DOHH2 (cell line): ENCODE measurements at regions not wholly inside any gene's neighbourhood (a gene's known extent, or its start where the extent isn't known, plus 50 kb on each side); places are given as distances from the start of the nearest gene placed in this dataset.

ENCODE experiments used
- EZH2phosphoT487 ChIP-seq: fragments of 200-600 bp; sonication (generic); IDR thresholded peaks from 2 replicates; pipeline ENCODE4 v1.6.1; 2017; ENCODE audit warnings: borderline replicate concordance, mild to moderate bottlenecking, antibody characterized with exemption, low read length, moderate library complexity, mixed read lengths
- TF ChIP-seq, protein P1 (sequence below): fragments of 200-600 bp; sonication (generic); IDR thresholded peaks from one replicate; pipeline ENCODE4 v1.5.1; 2014; ENCODE audit warnings: antibody characterized with exemption, mild to moderate bottlenecking, low read depth, low read length; ENCODE audit not compliant: poor library complexity, severe bottlenecking

DNA sequence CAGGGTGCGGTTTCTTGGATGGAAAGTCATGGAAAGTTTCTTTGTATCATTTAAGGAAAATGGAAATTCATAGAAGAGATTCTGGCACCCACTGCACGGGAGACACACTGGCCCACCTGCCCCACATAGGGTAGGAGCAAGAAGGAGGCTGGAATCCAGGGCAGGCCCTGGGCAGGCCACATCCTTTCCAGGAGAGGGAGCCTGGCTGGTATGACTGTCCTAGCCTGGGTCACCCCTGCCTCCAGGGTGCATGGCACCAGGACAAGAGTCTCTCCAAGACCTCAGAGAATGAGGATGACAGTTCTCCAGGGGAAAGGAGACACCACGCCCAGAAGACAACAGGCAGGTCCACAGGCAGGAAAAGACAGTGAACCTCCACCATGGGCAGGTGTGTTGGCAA is 297.2 kb downstream of the TCERG1L start:
- TF ChIP-seq, protein P1, sequence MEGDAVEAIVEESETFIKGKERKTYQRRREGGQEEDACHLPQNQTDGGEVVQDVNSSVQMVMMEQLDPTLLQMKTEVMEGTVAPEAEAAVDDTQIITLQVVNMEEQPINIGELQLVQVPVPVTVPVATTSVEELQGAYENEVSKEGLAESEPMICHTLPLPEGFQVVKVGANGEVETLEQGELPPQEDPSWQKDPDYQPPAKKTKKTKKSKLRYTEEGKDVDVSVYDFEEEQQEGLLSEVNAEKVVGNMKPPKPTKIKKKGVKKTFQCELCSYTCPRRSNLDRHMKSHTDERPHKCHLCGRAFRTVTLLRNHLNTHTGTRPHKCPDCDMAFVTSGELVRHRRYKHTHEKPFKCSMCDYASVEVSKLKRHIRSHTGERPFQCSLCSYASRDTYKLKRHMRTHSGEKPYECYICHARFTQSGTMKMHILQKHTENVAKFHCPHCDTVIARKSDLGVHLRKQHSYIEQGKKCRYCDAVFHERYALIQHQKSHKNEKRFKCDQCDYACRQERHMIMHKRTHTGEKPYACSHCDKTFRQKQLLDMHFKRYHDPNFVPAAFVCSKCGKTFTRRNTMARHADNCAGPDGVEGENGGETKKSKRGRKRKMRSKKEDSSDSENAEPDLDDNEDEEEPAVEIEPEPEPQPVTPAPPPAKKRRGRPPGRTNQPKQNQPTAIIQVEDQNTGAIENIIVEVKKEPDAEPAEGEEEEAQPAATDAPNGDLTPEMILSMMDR, result no peak
- TF ChIP-seq EZH2phosphoT487, result no peak
